ENCODE measurements at regions not wholly inside any gene's neighbourhood (a gene's known extent, or its start where the extent isn't known, plus 50 kb on each side); places are given as distances from the start of the nearest gene placed in this dataset.

- intact Hi-C loops (cut with DNase I): no loop called here
- TF ChIP-seq, protein P1, sequence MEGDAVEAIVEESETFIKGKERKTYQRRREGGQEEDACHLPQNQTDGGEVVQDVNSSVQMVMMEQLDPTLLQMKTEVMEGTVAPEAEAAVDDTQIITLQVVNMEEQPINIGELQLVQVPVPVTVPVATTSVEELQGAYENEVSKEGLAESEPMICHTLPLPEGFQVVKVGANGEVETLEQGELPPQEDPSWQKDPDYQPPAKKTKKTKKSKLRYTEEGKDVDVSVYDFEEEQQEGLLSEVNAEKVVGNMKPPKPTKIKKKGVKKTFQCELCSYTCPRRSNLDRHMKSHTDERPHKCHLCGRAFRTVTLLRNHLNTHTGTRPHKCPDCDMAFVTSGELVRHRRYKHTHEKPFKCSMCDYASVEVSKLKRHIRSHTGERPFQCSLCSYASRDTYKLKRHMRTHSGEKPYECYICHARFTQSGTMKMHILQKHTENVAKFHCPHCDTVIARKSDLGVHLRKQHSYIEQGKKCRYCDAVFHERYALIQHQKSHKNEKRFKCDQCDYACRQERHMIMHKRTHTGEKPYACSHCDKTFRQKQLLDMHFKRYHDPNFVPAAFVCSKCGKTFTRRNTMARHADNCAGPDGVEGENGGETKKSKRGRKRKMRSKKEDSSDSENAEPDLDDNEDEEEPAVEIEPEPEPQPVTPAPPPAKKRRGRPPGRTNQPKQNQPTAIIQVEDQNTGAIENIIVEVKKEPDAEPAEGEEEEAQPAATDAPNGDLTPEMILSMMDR (IDR thresholded peaks at IDR 0.05): no peak
- no peak for TF ChIP-seq POLR2A (IDR thresholded peaks at IDR 0.05)
- no peaks in the 10 kb centered on the region for H3K27me3 ChIP-seq
- no peaks in the 10 kb centered on the region for H3K4me1 ChIP-seq
- WGBS (ENCODE audit: insufficient coverage, low coverage, low lambda C conversion rate, missing lambda C conversion rate): 36% methylated on average over 1 of the region's 1 CpG
- ATAC-seq (peak; percentile 25 to 55 (median 45)), DNase-seq (no peak)
- no peak overlapping the region for H3K4me3 ChIP-seq
- H3K36me3 ChIP-seq: no peaks in the 10 kb centered on the region
- H3K9me3 ChIP-seq: no peaks in the 10 kb centered on the region
- H3K27ac ChIP-seq: no peak overlapping the region
Measured at GRCh38 chr12:38587594-38587993, 271.0 kb downstream of the ALG10B start.

- no peak for DNase-seq
- intact Hi-C loops (cut with DNase I): no loop called here
- WGBS (ENCODE audit: insufficient coverage, low coverage, low lambda C conversion rate, missing lambda C conversion rate): 40% methylated on average over 4 of the region's 4 CpGs
Measured at GRCh38 chr12:38588624-38589305, 272.2 kb downstream of the ALG10B start.

GRCh38 chr12:38589306-38589632 lies 272.7 kb downstream of the ALG10B start:
- Histone ChIP-seq H3K4me3 (no peak overlapping the region), H3K27me3 (no peaks in the 10 kb centered on the region), H3K36me3 (no peaks in the 10 kb centered on the region), H3K9me3 (no peaks in the 10 kb centered on the region), H3K27ac (no peak overlapping the region), H3K4me1 (no peaks in the 10 kb centered on the region)
- DNase-seq (no peak), ATAC-seq (no peak)
- TF ChIP-seq, protein P1 (IDR thresholded peaks at IDR 0.05): no peak
- TF ChIP-seq POLR2A (IDR thresholded peaks at IDR 0.05): no peak
- intact Hi-C loops (cut with DNase I): no loop called here
- 44% methylated on average over 4 of the region's 4 CpGs for WGBS (ENCODE audit: insufficient coverage, low coverage, low lambda C conversion rate, missing lambda C conversion rate)

More at GRCh38 chr12:38588624-38589305, 272.2 kb downstream of the ALG10B start:
- H3K27me3 ChIP-seq: no peaks in the 10 kb centered on the region
- TF ChIP-seq POLR2A (IDR thresholded peaks at IDR 0.05): no peak
- TF ChIP-seq, protein P1 (IDR thresholded peaks at IDR 0.05): no peak
- H3K4me3 ChIP-seq: no peak overlapping the region
- H3K4me1 ChIP-seq: no peaks in the 10 kb centered on the region
- no peaks in the 10 kb centered on the region for H3K36me3 ChIP-seq
- H3K9me3 ChIP-seq: no peaks in the 10 kb centered on the region
- no peak overlapping the region for H3K27ac ChIP-seq
- no peak for ATAC-seq

DNA sequence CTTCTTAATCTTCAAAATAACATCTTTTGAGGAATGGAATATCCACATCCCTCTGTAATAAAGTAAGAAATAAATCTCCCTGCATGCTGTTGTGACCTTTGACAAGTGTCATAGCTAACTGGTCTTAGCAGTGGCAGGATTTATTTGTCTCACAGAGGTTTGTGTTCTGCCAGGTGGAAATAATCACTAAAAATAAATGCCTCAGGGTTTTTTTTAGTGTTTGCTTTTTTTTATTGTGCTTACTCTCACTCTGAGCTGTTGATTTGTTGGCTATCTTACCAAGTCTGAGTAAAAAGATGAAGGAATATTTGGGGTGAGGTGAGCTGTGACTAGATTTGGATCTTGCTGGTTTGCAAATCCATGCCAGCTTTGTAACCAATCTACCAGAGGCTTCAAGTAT lies 285.4 kb downstream of the ALG10B start:
- Histone ChIP-seq H3K27me3 (no peaks in the 10 kb centered on the region), H3K4me3 (no peak overlapping the region), H3K9me3 (peaks cover 0 to 3% (median 0%) of the 10 kb centered on the region in 4 donors), H3K27ac (no peak overlapping the region), H3K4me1 (no peaks in the 10 kb centered on the region), H3K36me3 (no peaks in the 10 kb centered on the region)
- intact Hi-C loops (cut with DNase I): no loop called here
- TF ChIP-seq, protein P1 (IDR thresholded peaks at IDR 0.05): no peak
- TF ChIP-seq POLR2A (IDR thresholded peaks at IDR 0.05): no peak
- ATAC-seq (no peak), DNase-seq (no peak)

Small RNA genes lying in the stretch of these regions (small RNA-seq; reads per million reads assigned to genes)
- gene AC087897.1: 0 reads per million in 2 experiments

All from right lobe of liver (tissue), 6 donors.